Mesothelial cell of epicardium (in vitro differentiated cells): ENCODE measurements at regions not wholly inside any gene's neighbourhood (a gene's known extent, or its start where the extent isn't known, plus 50 kb on each side); places are given as distances from the start of the nearest gene placed in this dataset.

Experiments
- DNase-seq, 2 experiments: peaks; one replicate each; pipeline ENCODE4 v3.0.0; 2021; ENCODE audit warnings: low spot score in 2 of 2; ENCODE audit not compliant: unreplicated experiment in 2 of 2
- H3K27ac Mint-ChIP-seq: 2 replicates; pipeline ENCODE4 v1.8.0; 2021; ENCODE audit warnings: mixed read lengths
- H3K27me3 Mint-ChIP-seq: 2 replicates; pipeline ENCODE4 v1.8.0; 2021; ENCODE audit warnings: low read depth, mixed read lengths
- H3K36me3 Mint-ChIP-seq: 2 replicates; pipeline ENCODE4 v1.8.0; 2021; ENCODE audit warnings: mixed read lengths
- H3K4me1 Mint-ChIP-seq: 2 replicates; pipeline ENCODE4 v1.8.0; 2021; ENCODE audit warnings: mixed read lengths
- H3K4me3 Mint-ChIP-seq: 2 replicates; pipeline ENCODE4 v1.8.0; 2021; ENCODE audit warnings: mild to moderate bottlenecking, moderate library complexity, mixed read lengths
- H3K9me3 Mint-ChIP-seq: 2 replicates; pipeline ENCODE4 v1.8.0; 2021; ENCODE audit warnings: mixed read lengths
- CTCF ChIP-seq: fragments of 200-600 bp; sonication (generic); IDR thresholded peaks from one replicate; pipeline ENCODE4 v1.5.0; 2021; ENCODE audit warnings: antibody characterized with exemption; ENCODE audit not compliant: unreplicated experiment

GRCh38 chr14:81801921-81802320, 268.3 kb upstream of the SEL1L start:
- peaks cover 26% of the 10 kb centered on the region for H3K4me1 Mint-ChIP-seq
- peak overlapping the region; percentile 16 for H3K27ac Mint-ChIP-seq
- H3K36me3 Mint-ChIP-seq: no peaks in the 10 kb centered on the region
- TF ChIP-seq CTCF: no peak
- H3K27me3 Mint-ChIP-seq: no peaks in the 10 kb centered on the region
- no peak overlapping the region for H3K4me3 Mint-ChIP-seq
- no peaks in the 10 kb centered on the region for H3K9me3 Mint-ChIP-seq
- DNase-seq: no peak

DNA sequence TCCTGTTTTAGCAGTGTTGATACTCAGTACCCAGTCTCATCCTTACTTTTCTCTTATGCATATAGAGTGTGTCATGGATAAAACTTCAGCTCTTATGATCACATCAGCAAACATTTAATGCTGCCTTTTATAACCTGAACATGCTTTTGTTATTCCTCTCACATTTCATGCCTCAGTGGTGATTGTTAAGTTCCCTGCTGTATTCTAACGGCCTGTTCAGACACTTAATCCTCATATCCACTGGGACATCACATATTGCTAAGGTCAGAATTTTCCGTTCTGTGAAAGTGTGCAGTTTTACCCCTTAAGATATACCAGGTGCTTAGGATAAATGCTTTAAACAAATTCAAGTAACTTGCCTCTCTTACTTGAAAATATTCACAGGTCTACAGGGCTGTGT, 268.7 kb upstream of the SEL1L start:
- TF ChIP-seq CTCF: no peak
- peak overlapping the region; percentile 16 for H3K27ac Mint-ChIP-seq

DNA sequence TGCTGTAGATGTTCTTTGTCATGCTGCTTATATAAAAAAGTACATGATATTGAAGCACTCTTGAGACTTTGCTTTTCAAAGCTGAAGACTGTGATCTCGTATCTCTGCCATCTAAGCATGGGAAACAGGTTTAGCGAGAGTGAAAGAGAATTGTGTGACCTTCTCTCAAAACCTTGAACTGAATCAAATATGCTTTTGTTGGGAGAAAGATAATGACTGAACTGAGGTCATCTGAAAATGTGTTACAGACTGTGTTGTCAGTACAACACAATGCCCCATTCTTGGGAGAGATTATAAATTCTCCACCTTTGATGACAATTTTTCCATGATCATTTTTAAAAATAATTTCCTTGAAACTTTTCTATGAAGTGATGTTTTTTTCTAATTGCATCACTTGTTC, 272.1 kb upstream of the SEL1L start:
- TF ChIP-seq CTCF: no peak
- Mint-ChIP-seq H3K9me3 (peaks cover 8% of the 10 kb centered on the region), H3K4me3 (no peak overlapping the region), H3K27me3 (no peaks in the 10 kb centered on the region), H3K36me3 (no peaks in the 10 kb centered on the region), H3K27ac (no peak overlapping the region), H3K4me1 (peaks cover 26% of the 10 kb centered on the region)
- DNase-seq: no peak

More for the DNA sequence above, 268.7 kb upstream of the SEL1L start:
- Mint-ChIP-seq H3K36me3 (no peaks in the 10 kb centered on the region), H3K4me3 (no peak overlapping the region), H3K9me3 (no peaks in the 10 kb centered on the region), H3K27me3 (no peaks in the 10 kb centered on the region), H3K4me1 (peaks cover 26% of the 10 kb centered on the region)
- DNase-seq: no peak

GRCh38 chr14:81811705-81812269, 278.1 kb upstream of the SEL1L start:
- Mint-ChIP-seq H3K9me3 (peaks cover 9% of the 10 kb centered on the region), H3K27me3 (no peaks in the 10 kb centered on the region), H3K4me1 (peaks cover 6% of the 10 kb centered on the region), H3K4me3 (no peak overlapping the region), H3K36me3 (no peaks in the 10 kb centered on the region), H3K27ac (no peak overlapping the region)
- TF ChIP-seq CTCF: no peak
- DNase-seq: no peak

DNA sequence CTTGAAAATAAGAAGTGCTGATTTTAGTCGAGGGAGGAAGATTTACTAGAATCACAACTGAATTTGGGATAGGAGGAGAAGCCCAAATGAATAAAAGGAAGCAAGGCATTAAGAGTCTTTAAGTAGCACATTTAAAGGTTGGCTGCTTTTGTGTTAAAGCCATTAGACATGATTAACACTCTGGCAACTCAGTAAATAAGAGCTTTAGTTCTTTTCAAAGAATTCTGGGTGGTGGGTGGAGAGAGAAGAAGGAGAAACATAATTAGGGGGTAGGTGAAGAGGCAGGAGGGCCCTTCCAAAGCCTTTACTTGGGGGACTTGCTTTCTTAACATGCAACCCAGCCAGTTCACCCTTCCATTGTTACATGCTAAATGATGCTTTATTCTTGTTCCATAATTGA, 284.6 kb upstream of the SEL1L start:
- no peaks in the 10 kb centered on the region for H3K27me3 Mint-ChIP-seq
- H3K36me3 Mint-ChIP-seq: no peaks in the 10 kb centered on the region
- no peak overlapping the region for H3K27ac Mint-ChIP-seq
- peaks cover 13% of the 10 kb centered on the region for H3K9me3 Mint-ChIP-seq
- TF ChIP-seq CTCF: no peak
- no peak overlapping the region for H3K4me3 Mint-ChIP-seq
- DNase-seq: no peak
- peaks cover 6% of the 10 kb centered on the region for H3K4me1 Mint-ChIP-seq

- Mint-ChIP-seq H3K4me3 (no peak overlapping the region), H3K9me3 (peaks cover 13% of the 10 kb centered on the region), H3K36me3 (no peaks in the 10 kb centered on the region), H3K4me1 (peaks cover 4% of the 10 kb centered on the region), H3K27me3 (no peaks in the 10 kb centered on the region), H3K27ac (no peak overlapping the region)
- TF ChIP-seq CTCF: no peak
- DNase-seq: no peak
Observed at GRCh38 chr14:81819344-81819743, 285.7 kb upstream of the SEL1L start.
